Fibroblast of the conjunctiva (primary cell): ENCODE measurements at regions not wholly inside any gene's neighbourhood (a gene's known extent, or its start where the extent isn't known, plus 50 kb on each side); places are given as distances from the start of the nearest gene placed in this dataset.
"Not testable (repeated sequence)": the region's sequence is repeated elsewhere in the genome, so short reads cannot be mapped to it uniquely, and the experiment has no call there.

Source experiments
- DNase-seq: peaks from one replicate; pipeline ENCODE4 v3.0.0-alpha.2; 2010; ENCODE audit warnings: low read depth

GRCh38 chr9:30534455-30534854 is 1850.0 kb upstream of the ACO1 start:
- no peak for DNase-seq

- no peak for DNase-seq
These were observed 1849.5 kb upstream of the ACO1 start for GRCh38 chr9:30534896-30535295.

- DNase-seq: no peak
These were observed 1847.9 kb upstream of the ACO1 start for GRCh38 chr9:30536494-30536893.

- not testable (repeated sequence) for DNase-seq
These were observed 1844.7 kb upstream of the ACO1 start for GRCh38 chr9:30539696-30540095.

- no peak for DNase-seq
These were observed 1809.9 kb upstream of the ACO1 start for GRCh38 chr9:30574355-30575151.

- DNase-seq: no peak
These were observed 1809.2 kb upstream of the ACO1 start for GRCh38 chr9:30575218-30575617.

- no peak for DNase-seq
These were observed 1808.8 kb upstream of the ACO1 start for GRCh38 chr9:30575691-30576090.

- DNase-seq: no peak
These were observed 1804.6 kb upstream of the ACO1 start for GRCh38 chr9:30579810-30580209.

- DNase-seq: no peak
These were observed 1802.2 kb upstream of the ACO1 start for GRCh38 chr9:30582240-30582639.

GRCh38 chr9:30584559-30584958 is 1799.9 kb upstream of the ACO1 start:
- DNase-seq: no peak

- no peak for DNase-seq
These were observed 1793.0 kb upstream of the ACO1 start for GRCh38 chr9:30591461-30591860.

GRCh38 chr9:30597608-30598007 is 1786.8 kb upstream of the ACO1 start:
- DNase-seq: no peak

GRCh38 chr9:30605936-30606335 is 1778.5 kb upstream of the ACO1 start:
- DNase-seq: no peak

- DNase-seq: no peak
These were observed 1774.7 kb upstream of the ACO1 start for GRCh38 chr9:30609713-30610112.

GRCh38 chr9:30616782-30617181 is 1767.7 kb upstream of the ACO1 start:
- not testable (repeated sequence) for DNase-seq

- DNase-seq: no peak
These were observed 1761.9 kb upstream of the ACO1 start for GRCh38 chr9:30622561-30622960.

GRCh38 chr9:30628915-30629567 is 1755.4 kb upstream of the ACO1 start:
- no peak for DNase-seq

- DNase-seq: no peak
These were observed 1754.0 kb upstream of the ACO1 start for GRCh38 chr9:30630459-30630858.

- not testable (repeated sequence) for DNase-seq
These were observed 1737.8 kb upstream of the ACO1 start for GRCh38 chr9:30646639-30647038.

- DNase-seq: no peak
These were observed 1722.5 kb upstream of the ACO1 start for GRCh38 chr9:30661925-30662324.

GRCh38 chr9:30670805-30671562 is 1713.5 kb upstream of the ACO1 start:
- no peak for DNase-seq

- no peak for DNase-seq
These were observed 1711.3 kb upstream of the ACO1 start for GRCh38 chr9:30673132-30673531.

GRCh38 chr9:30676651-30677050 is 1707.8 kb upstream of the ACO1 start:
- no peak for DNase-seq
